ENCODE measurements at regions not wholly inside any gene's neighbourhood (a gene's known extent, or its start where the extent isn't known, plus 50 kb on each side); places are given as distances from the start of the nearest gene placed in this dataset.

- WGBS, 2 donors: 77 to 91% methylated on average over 10 to 20 of the region's 20 CpGs
- no peak overlapping the region for H3K27ac ChIP-seq
- TF ChIP-seq CTCF (IDR thresholded peaks at IDR 0.05) (no peak), POLR2A (IDR thresholded peaks at IDR 0.05) (no peak)
- intact Hi-C loops (cut with DNase I; ENCODE audit: low total_unique reads): no loop called here
- H3K4me3 ChIP-seq: no peak overlapping the region
- H3K4me1 ChIP-seq: peaks cover 4% of the 10 kb centered on the region
- H3K9me3 ChIP-seq: no peaks in the 10 kb centered on the region
- H3K27me3 ChIP-seq: no peaks in the 10 kb centered on the region
- no peaks in the 10 kb centered on the region for H3K36me3 ChIP-seq (ENCODE audit: low read depth, missing control alignments)
- DNase-seq: no peak
Measured at GRCh38 chr4:1569461-1570151, 114.5 kb downstream of the FAM53A start.

GRCh38 chr4:1568855-1569460 lies 115.2 kb downstream of the FAM53A start:
- Histone ChIP-seq H3K27ac (no peak overlapping the region), H3K9me3 (no peaks in the 10 kb centered on the region), H3K27me3 (no peaks in the 10 kb centered on the region), H3K36me3 (ENCODE audit: low read depth, missing control alignments) (no peaks in the 10 kb centered on the region), H3K4me1 (peaks cover 4% of the 10 kb centered on the region), H3K4me3 (no peak overlapping the region)
- TF ChIP-seq CTCF (IDR thresholded peaks at IDR 0.05): no peak
- no peak for TF ChIP-seq POLR2A (IDR thresholded peaks at IDR 0.05)
- no peak for DNase-seq
- WGBS, 2 donors: 53% methylated on average over 27 of the region's 31 CpGs; no CpG with 5 or more reads in 1 of the 2 donors
- intact Hi-C loops (cut with DNase I; ENCODE audit: low total_unique reads): no loop called here

- no peak for DNase-seq
- H3K36me3 ChIP-seq (ENCODE audit: low read depth, missing control alignments): no peaks in the 10 kb centered on the region
- 24 to 39% methylated on average over 16 to 42 of the region's 42 CpGs for WGBS, 2 donors
- intact Hi-C loops (cut with DNase I; ENCODE audit: low total_unique reads): no loop called here
- H3K27ac ChIP-seq: no peak overlapping the region
- peaks cover 4% of the 10 kb centered on the region for H3K4me1 ChIP-seq
- H3K27me3 ChIP-seq: no peaks in the 10 kb centered on the region
- no peak overlapping the region for H3K4me3 ChIP-seq
- TF ChIP-seq CTCF (IDR thresholded peaks at IDR 0.05): no peak
- no peak for TF ChIP-seq POLR2A (IDR thresholded peaks at IDR 0.05)
- H3K9me3 ChIP-seq: no peaks in the 10 kb centered on the region
Measured at GRCh38 chr4:1567808-1568581, 116.1 kb downstream of the FAM53A start.

DNA sequence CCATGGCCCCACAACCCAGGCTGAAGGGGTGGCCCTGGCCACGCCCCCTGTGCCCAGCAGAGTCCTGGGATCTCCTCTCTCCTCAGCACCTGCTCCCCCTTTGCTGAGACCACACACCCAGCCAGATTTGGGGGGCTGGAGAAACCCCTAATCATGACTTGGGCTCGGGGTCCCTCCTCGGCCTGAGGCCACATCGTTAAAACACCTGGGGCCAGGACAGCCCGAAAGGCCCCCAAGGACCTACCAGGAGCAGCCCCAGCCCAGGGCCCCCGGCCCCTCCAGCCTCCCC lies 116.7 kb downstream of the FAM53A start:
- no peak overlapping the region for H3K27ac ChIP-seq
- H3K27me3 ChIP-seq: no peaks in the 10 kb centered on the region
- H3K9me3 ChIP-seq: no peaks in the 10 kb centered on the region
- DNase-seq: no peak
- TF ChIP-seq POLR2A (IDR thresholded peaks at IDR 0.05): no peak
- no peak for TF ChIP-seq CTCF (IDR thresholded peaks at IDR 0.05)
- no peaks in the 10 kb centered on the region for H3K36me3 ChIP-seq (ENCODE audit: low read depth, missing control alignments)
- 60 to 71% methylated on average over 1 to 6 of the region's 6 CpGs for WGBS, 2 donors
- peaks cover 4% of the 10 kb centered on the region for H3K4me1 ChIP-seq
- no peak overlapping the region for H3K4me3 ChIP-seq
- intact Hi-C loops (cut with DNase I; ENCODE audit: low total_unique reads): no loop called here

All from testis (tissue), 2 donors.